ENCODE measurements at regions not wholly inside any gene's neighbourhood (a gene's known extent, or its start where the extent isn't known, plus 50 kb on each side); places are given as distances from the start of the nearest gene placed in this dataset.

DNA sequence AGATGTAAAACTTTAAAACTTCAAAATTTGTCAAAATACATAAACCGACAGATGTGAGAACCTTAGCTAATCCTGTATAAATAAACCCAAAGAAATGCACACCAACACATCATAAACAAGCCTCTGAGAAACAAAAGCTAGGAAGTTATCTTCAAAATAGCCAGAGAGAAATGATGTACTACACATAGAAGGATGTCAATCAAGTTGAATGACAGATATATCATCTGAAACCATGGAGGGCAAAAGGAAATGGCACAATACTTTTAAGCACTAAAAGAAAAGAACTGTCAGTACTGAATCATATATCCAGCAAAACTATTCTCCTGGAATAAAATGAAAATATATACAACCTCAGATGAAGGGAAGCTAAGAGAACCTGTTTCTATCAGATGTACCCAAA is 595.1 kb upstream of the PTGER4 start:
- Histone ChIP-seq H3K9me3 (ENCODE audit: low read length) (peaks cover 13% of the 10 kb centered on the region), H2AFZ (ENCODE audit: low read length) (no peak overlapping the region)

DNA sequence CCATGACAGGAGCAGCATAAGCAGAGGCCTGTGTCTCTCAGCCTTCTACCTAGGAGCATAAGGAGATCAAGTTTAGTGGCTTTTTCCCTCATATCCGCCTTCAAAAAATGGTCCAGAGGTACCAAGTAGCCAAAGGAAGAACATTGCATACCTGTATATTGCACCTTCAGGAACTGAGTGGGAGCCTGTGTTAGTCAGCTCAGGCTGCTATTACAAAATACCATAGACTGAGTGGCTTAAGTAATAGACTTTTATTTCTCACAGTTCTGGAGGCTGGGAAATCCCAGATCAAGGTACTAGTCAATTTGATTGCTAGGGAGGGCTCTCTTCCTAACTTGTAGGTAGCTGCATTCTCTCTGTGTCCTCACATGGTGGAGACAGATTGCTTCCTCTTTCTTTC is 597.4 kb upstream of the PTGER4 start:
- Histone ChIP-seq H3K36me3 (ENCODE audit: insufficient read depth, low read length) (no peaks in the 10 kb centered on the region), H3K4me2 (ENCODE audit: low read length) (no peak overlapping the region), H3K9me2 (ENCODE audit: low read depth, low read length) (no peaks in the 10 kb centered on the region), H4K20me1 (ENCODE audit: insufficient read depth, low read length) (no peaks in the 10 kb centered on the region), H2AFZ (ENCODE audit: low read length) (no peak overlapping the region), H3F3A (ENCODE audit: insufficient read depth, low read length) (no peaks in the 10 kb centered on the region), H3K4me1 (ENCODE audit: insufficient read depth, low read length, severe bottlenecking) (no peaks in the 10 kb centered on the region), H3K79me2 (ENCODE audit: insufficient read depth, low read length) (no peaks in the 10 kb centered on the region), H3K9me3 (ENCODE audit: low read length) (peaks cover 7% of the 10 kb centered on the region; the same call in 1 of the 2 replicates), H3K27me3 (ENCODE audit: insufficient read depth, low read length) (no peaks in the 10 kb centered on the region), H3K27ac (ENCODE audit: low read depth, low read length, poor library complexity, severe bottlenecking) (no peak overlapping the region), H3K9ac (ENCODE audit: low read length) (no peak overlapping the region), H3K4me3 (ENCODE audit: low read depth, low read length, poor library complexity, severe bottlenecking) (no peak overlapping the region)
- TF ChIP-seq, protein P1, sequence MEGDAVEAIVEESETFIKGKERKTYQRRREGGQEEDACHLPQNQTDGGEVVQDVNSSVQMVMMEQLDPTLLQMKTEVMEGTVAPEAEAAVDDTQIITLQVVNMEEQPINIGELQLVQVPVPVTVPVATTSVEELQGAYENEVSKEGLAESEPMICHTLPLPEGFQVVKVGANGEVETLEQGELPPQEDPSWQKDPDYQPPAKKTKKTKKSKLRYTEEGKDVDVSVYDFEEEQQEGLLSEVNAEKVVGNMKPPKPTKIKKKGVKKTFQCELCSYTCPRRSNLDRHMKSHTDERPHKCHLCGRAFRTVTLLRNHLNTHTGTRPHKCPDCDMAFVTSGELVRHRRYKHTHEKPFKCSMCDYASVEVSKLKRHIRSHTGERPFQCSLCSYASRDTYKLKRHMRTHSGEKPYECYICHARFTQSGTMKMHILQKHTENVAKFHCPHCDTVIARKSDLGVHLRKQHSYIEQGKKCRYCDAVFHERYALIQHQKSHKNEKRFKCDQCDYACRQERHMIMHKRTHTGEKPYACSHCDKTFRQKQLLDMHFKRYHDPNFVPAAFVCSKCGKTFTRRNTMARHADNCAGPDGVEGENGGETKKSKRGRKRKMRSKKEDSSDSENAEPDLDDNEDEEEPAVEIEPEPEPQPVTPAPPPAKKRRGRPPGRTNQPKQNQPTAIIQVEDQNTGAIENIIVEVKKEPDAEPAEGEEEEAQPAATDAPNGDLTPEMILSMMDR (IDR thresholded peaks at IDR 0.05; ENCODE audit: low read length) = no peak
- no peak for TF ChIP-seq EZH2 (IDR thresholded peaks at IDR 0.05; ENCODE audit: borderline replicate concordance, low read length)

More for the DNA sequence above, 595.1 kb upstream of the PTGER4 start:
- H4K20me1 ChIP-seq (ENCODE audit: insufficient read depth, low read length) = no peaks in the 10 kb centered on the region
- H3K79me2 ChIP-seq (ENCODE audit: insufficient read depth, low read length) = no peaks in the 10 kb centered on the region
- no peaks in the 10 kb centered on the region for H3K36me3 ChIP-seq (ENCODE audit: insufficient read depth, low read length)
- no peaks in the 10 kb centered on the region for H3K9me2 ChIP-seq (ENCODE audit: low read depth, low read length)
- no peaks in the 10 kb centered on the region for H3K4me1 ChIP-seq (ENCODE audit: insufficient read depth, low read length, severe bottlenecking)
- H3K27ac ChIP-seq (ENCODE audit: low read depth, low read length, poor library complexity, severe bottlenecking) = no peak overlapping the region
- no peak overlapping the region for H3K4me2 ChIP-seq (ENCODE audit: low read length)
- no peak overlapping the region for H3K9ac ChIP-seq (ENCODE audit: low read length)
- H3K4me3 ChIP-seq (ENCODE audit: low read depth, low read length, poor library complexity, severe bottlenecking) = no peak overlapping the region
- no peaks in the 10 kb centered on the region for H3K27me3 ChIP-seq (ENCODE audit: insufficient read depth, low read length)
- no peaks in the 10 kb centered on the region for H3F3A ChIP-seq (ENCODE audit: insufficient read depth, low read length)
- TF ChIP-seq, protein P1 (IDR thresholded peaks at IDR 0.05; ENCODE audit: low read length) = no peak
- TF ChIP-seq EZH2 (IDR thresholded peaks at IDR 0.05; ENCODE audit: borderline replicate concordance, low read length) = no peak

DNA sequence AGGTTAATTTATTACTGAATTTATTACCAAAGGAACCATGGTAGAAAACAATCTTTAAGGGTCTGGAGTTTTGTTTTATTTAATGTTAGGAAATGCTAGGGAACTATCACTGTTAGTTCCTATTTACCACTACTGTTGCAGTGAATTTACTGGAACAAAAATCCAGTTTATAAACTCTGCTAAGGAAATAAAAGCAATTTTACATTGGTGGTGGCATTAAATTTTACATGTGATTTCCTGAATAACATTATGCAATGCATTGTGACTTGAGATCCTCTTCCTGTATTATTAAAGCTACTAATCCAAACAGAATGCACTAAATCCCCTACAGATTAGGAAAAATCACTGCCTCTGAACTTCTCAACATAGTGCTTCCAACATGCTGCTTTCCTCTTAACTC is 599.5 kb upstream of the PTGER4 start:
- Histone ChIP-seq H3K9me2 (ENCODE audit: low read depth, low read length) (no peaks in the 10 kb centered on the region), H3K4me1 (ENCODE audit: insufficient read depth, low read length, severe bottlenecking) (no peaks in the 10 kb centered on the region), H3K4me3 (ENCODE audit: low read depth, low read length, poor library complexity, severe bottlenecking) (no peak overlapping the region), H3K9ac (ENCODE audit: low read length) (no peak overlapping the region), H3F3A (ENCODE audit: insufficient read depth, low read length) (no peaks in the 10 kb centered on the region), H3K9me3 (ENCODE audit: low read length) (no peaks in the 10 kb centered on the region; the same call in 1 of the 2 replicates), H3K36me3 (ENCODE audit: insufficient read depth, low read length) (no peaks in the 10 kb centered on the region), H3K27me3 (ENCODE audit: insufficient read depth, low read length) (no peaks in the 10 kb centered on the region), H2AFZ (ENCODE audit: low read length) (no peak overlapping the region), H3K27ac (ENCODE audit: low read depth, low read length, poor library complexity, severe bottlenecking) (no peak overlapping the region), H3K4me2 (ENCODE audit: low read length) (no peak overlapping the region), H3K79me2 (ENCODE audit: insufficient read depth, low read length) (no peaks in the 10 kb centered on the region), H4K20me1 (ENCODE audit: insufficient read depth, low read length) (no peaks in the 10 kb centered on the region)
- TF ChIP-seq EZH2 (IDR thresholded peaks at IDR 0.05; ENCODE audit: borderline replicate concordance, low read length) = no peak
- TF ChIP-seq, protein P1 (IDR thresholded peaks at IDR 0.05; ENCODE audit: low read length) = no peak
